Spleen (tissue), 11 donors: ENCODE measurements at regions not wholly inside any gene's neighbourhood (a gene's known extent, or its start where the extent isn't known, plus 50 kb on each side); places are given as distances from the start of the nearest gene placed in this dataset.
A peak's percentile ranks its signal among the peaks of the same experiment; 100 is the strongest.

Experiments used
- DNase-seq: peaks from one replicate; pipeline ENCODE4 v3.0.0-alpha.2; 2020
- H3K27ac ChIP-seq, 8 donors: fragments of 200-600 bp; sonication (generic) in 7 of 8; 1 replicate in 4 of 8; 2 replicates in 4 of 8; pipeline versions ENCODE4 v1.5.0 to v1.8.0; 2016 to 2021; ENCODE audit warnings: inconsistent platforms in 4 of 8, mild to moderate bottlenecking in 4 of 8, moderate library complexity in 1 of 8
- H3K27me3 ChIP-seq, 7 donors: fragments of 200-600 bp; sonication (generic) in 6 of 7; replicated peaks in 1 of 7; 1 replicate in 4 of 7; 2 replicates in 3 of 7; pipeline versions ENCODE4 v1.5.0 to v1.8.0; 2016 to 2021; ENCODE audit warnings: inconsistent platforms in 3 of 7, mild to moderate bottlenecking in 1 of 7
- H3K36me3 ChIP-seq, 6 donors: fragments of 200-600 bp; sonication (generic) in 5 of 6; 1 replicate in 4 of 6; 2 replicates in 2 of 6; pipeline versions ENCODE4 v1.5.0 to v1.8.0; 2016 to 2021; ENCODE audit warnings: inconsistent platforms in 2 of 6
- H3K4me1 ChIP-seq, 6 donors: fragments of 200-600 bp; sonication (generic) in 5 of 6; 1 replicate in 3 of 6; 2 replicates in 3 of 6; pipeline versions ENCODE4 v1.5.0 to v1.8.0; 2016 to 2021; ENCODE audit warnings: inconsistent platforms in 3 of 6
- H3K4me3 ChIP-seq, 8 donors: fragments of 200-600 bp; sonication (generic) in 7 of 8; 1 replicate in 4 of 8; 2 replicates in 4 of 8; pipeline versions ENCODE4 v1.5.0 to v1.8.0; 2016 to 2021; ENCODE audit warnings: inconsistent platforms in 4 of 8, mild to moderate bottlenecking in 4 of 8, moderate library complexity in 2 of 8
- H3K9me3 ChIP-seq, 8 donors: fragments of 200-600 bp; sonication (generic) in 7 of 8; 1 replicate in 4 of 8; 2 replicates in 4 of 8; pipeline versions ENCODE4 v1.5.0 to v1.8.0; 2016 to 2021; ENCODE audit warnings: inconsistent platforms in 4 of 8
- CTCF ChIP-seq, 11 experiments: fragments of 200-600 bp in 7 of 11; fragments of 450-650 bp in 4 of 11; sonication (generic) in 4 of 11; IDR thresholded peaks in 8 of 11; conservative IDR thresholded peaks in 3 of 11; 1 replicate in 7 of 11; 2 replicates in 4 of 11; pipeline versions ENCODE4 v1.4.0 to v1.8.0; 2016 to 2021; ENCODE audit warnings: antibody characterized with exemption in 11 of 11, inconsistent platforms in 4 of 11, mild to moderate bottlenecking in 1 of 11
- POLR2A ChIP-seq, 3 donors: fragments of 450-650 bp; IDR thresholded peaks; one replicate each; pipeline ENCODE4 v1.5.1; 2017; ENCODE audit warnings: antibody characterized with exemption in 3 of 3, mild to moderate bottlenecking in 1 of 3
- POLR2AphosphoS5 ChIP-seq, 3 donors: sonication (generic); formaldehyde crosslinking; IDR thresholded peaks; one replicate each; pipeline ENCODE4 v1.5.1; 2017; ENCODE audit warnings: antibody characterized with exemption in 3 of 3
- WGBS, 5 donors: extraction: QIAGEN DNeasy Blood & Tissue Kit in 3 of 5; methylation state at CpG; one replicate each; pipeline versions ENCODE4 v1.1.5 to v1.1.7; 2013 to 2018; 5-methylcytosine and 5-hydroxymethylcytosine counted together
- intact Hi-C: fragments of 100-400 bp; cut with DNase I; formaldehyde crosslinking; loops from one replicate; pipeline ENCODE4 v1.15.0; 2023; ENCODE audit warnings: low total_unique reads
- donor health status: healthy with polysubstance abuse.
- donor health status: DM: no; HTN: no; CAD: no; lungs with moderate emphysema.
- donor health status: DM: no; HTN: no; CAD: no.
- donor health status: Bipolar disorder and iron deficiency.
- donor health status: healthy.
- donor health status: DM: no; HTN: no; CAD: no.
- donor health status: DM: yes; HTN: yes; CAD: no.

- no peaks in the 10 kb centered on the region for H3K9me3 ChIP-seq
- no peaks in the 10 kb centered on the region for H3K36me3 ChIP-seq
- no peak overlapping the region for H3K27ac ChIP-seq
- peaks cover 0 to 41% (median 0%) of the 10 kb centered on the region in 7 donors for H3K27me3 ChIP-seq
- H3K4me3 ChIP-seq = no peak overlapping the region
- 54 to 74% (median 64%) methylated on average over 2 of the region's 2 CpGs for WGBS, 5 donors
- intact Hi-C loops = no loop called here
- TF ChIP-seq POLR2AphosphoS5 (IDR thresholded peaks at IDR 0.05) = no peak
- peaks cover 0 to 6% (median 0%) of the 10 kb centered on the region in 6 donors for H3K4me1 ChIP-seq
- no peak for DNase-seq
These were observed 76.6 kb upstream of the SRD5A3 start for GRCh38 chr4:55269470-55269869.

- peak; percentile 64 for DNase-seq
These were observed 76.0 kb upstream of the SRD5A3 start for GRCh38 chr4:55269995-55270394.

GRCh38 chr4:55270481-55270880, 75.6 kb upstream of the SRD5A3 start:
- TF ChIP-seq POLR2AphosphoS5 (IDR thresholded peaks at IDR 0.05) (no peak), CTCF (IDR thresholded peaks at IDR 0.05 in 8 of 11, conservative IDR thresholded peaks at IDR 0.05 in 3 of 11) (no peak), POLR2A (IDR thresholded peaks at IDR 0.05) (no peak)
- Histone ChIP-seq H3K9me3 (no peaks in the 10 kb centered on the region), H3K27ac (no peak overlapping the region), H3K4me3 (no peak overlapping the region), H3K27me3 (peaks cover 0 to 31% (median 0%) of the 10 kb centered on the region in 7 donors), H3K4me1 (peaks cover 0 to 6% (median 0%) of the 10 kb centered on the region in 6 donors), H3K36me3 (no peaks in the 10 kb centered on the region)
- 68 to 87% (median 81%) methylated on average over 2 of the region's 2 CpGs for WGBS, 5 donors
- intact Hi-C loops = no loop called here
- no peak for DNase-seq

More at GRCh38 chr4:55269995-55270394, 76.0 kb upstream of the SRD5A3 start:
- Histone ChIP-seq H3K27ac (no peak overlapping the region), H3K27me3 (peaks cover 0 to 36% (median 0%) of the 10 kb centered on the region in 7 donors), H3K9me3 (no peaks in the 10 kb centered on the region), H3K36me3 (no peaks in the 10 kb centered on the region), H3K4me1 (peaks cover 0 to 6% (median 0%) of the 10 kb centered on the region in 6 donors), H3K4me3 (no peak overlapping the region)
- WGBS, 5 donors = 34 to 62% (median 51%) methylated on average over 4 of the region's 4 CpGs
- intact Hi-C loops = no loop called here
- TF ChIP-seq POLR2AphosphoS5 (IDR thresholded peaks at IDR 0.05) (peak in 2 of 3 donors; percentile 47 to 83), CTCF (IDR thresholded peaks at IDR 0.05 in 8 of 11, conservative IDR thresholded peaks at IDR 0.05 in 3 of 11) (no peak), POLR2A (IDR thresholded peaks at IDR 0.05) (no peak)

- no peaks in the 10 kb centered on the region for H3K36me3 ChIP-seq
- WGBS, 5 donors = 82 to 90% (median 84%) methylated on average over 2 of the region's 2 CpGs
- no peak for DNase-seq
- TF ChIP-seq CTCF (IDR thresholded peaks at IDR 0.05 in 8 of 11, conservative IDR thresholded peaks at IDR 0.05 in 3 of 11) = no peak
- no peak for TF ChIP-seq POLR2A (IDR thresholded peaks at IDR 0.05)
- no peak for TF ChIP-seq POLR2AphosphoS5 (IDR thresholded peaks at IDR 0.05)
- H3K27ac ChIP-seq = no peak overlapping the region
- H3K4me1 ChIP-seq = peaks cover 0 to 6% (median 0%) of the 10 kb centered on the region in 6 donors
- no peak overlapping the region for H3K4me3 ChIP-seq
- no peaks in the 10 kb centered on the region for H3K9me3 ChIP-seq
- H3K27me3 ChIP-seq = peaks cover 0 to 15% (median 0%) of the 10 kb centered on the region in 7 donors
- intact Hi-C loops = no loop called here
These were observed 73.9 kb upstream of the SRD5A3 start for GRCh38 chr4:55272102-55272501.

GRCh38 chr4:55272589-55272988, 73.5 kb upstream of the SRD5A3 start:
- Histone ChIP-seq H3K27me3 (peaks cover 0 to 15% (median 0%) of the 10 kb centered on the region in 7 donors), H3K4me3 (no peak overlapping the region), H3K36me3 (no peaks in the 10 kb centered on the region), H3K4me1 (peaks cover 0 to 6% (median 0%) of the 10 kb centered on the region in 6 donors), H3K9me3 (no peaks in the 10 kb centered on the region), H3K27ac (no peak overlapping the region)
- intact Hi-C loops = no loop called here
- no peak for DNase-seq
- TF ChIP-seq CTCF (IDR thresholded peaks at IDR 0.05 in 8 of 11, conservative IDR thresholded peaks at IDR 0.05 in 3 of 11) (no peak), POLR2AphosphoS5 (IDR thresholded peaks at IDR 0.05) (no peak), POLR2A (IDR thresholded peaks at IDR 0.05) (no peak)
- 89 to 95% (median 92%) methylated on average over 8 of the region's 8 CpGs for WGBS, 5 donors
